H1 (cell line): ENCODE measurements at regions not wholly inside any gene's neighbourhood (a gene's known extent, or its start where the extent isn't known, plus 50 kb on each side); places are given as distances from the start of the nearest gene placed in this dataset.

Experiments
- CTCF ChIA-PET: fragments of 300-600 bp; sonication (Branson Sonifier 250); formaldehyde crosslinking; loops from one replicate; lab custom pipeline; 2021; ENCODE audit not compliant: partially characterized antibody; lab: Charles Lee
- POLR2A ChIA-PET: fragments of 300-600 bp; sonication (Branson Sonifier 250); formaldehyde crosslinking; loops from one replicate; lab custom pipeline; 2021; ENCODE audit warnings: inconsistent platforms; ENCODE audit not compliant: partially characterized antibody; lab: Charles Lee
- DNase-seq, 2 experiments: peaks; one replicate each; pipeline versions ENCODE4 v3.0.0 to v3.0.0-alpha.2; 2010 to 2022; ENCODE audit warnings: low spot score in 2 of 2, low read depth in 1 of 2, mixed read lengths in 1 of 2
- FAIRE-seq: peaks from 2 replicates; lab custom pipeline; 2011; peaks lifted over from hg19 to GRCh38; lab: Jason Lieb, UNC
- H2AFZ ChIP-seq: 2 replicates; pipeline ENCODE4 v1.8.1; 2012; ENCODE audit warnings: low read length, inconsistent platforms
- H2AK5ac ChIP-seq: 2 replicates; pipeline ENCODE4 v1.6.1; 2013; ENCODE audit warnings: low read depth, low read length
- H2BK120ac ChIP-seq: replicated peaks from 2 replicates; pipeline ENCODE3; 2013; ENCODE audit warnings: low read depth, low read length, inconsistent platforms
- H2BK12ac ChIP-seq: 2 replicates; pipeline ENCODE4 v1.6.1; 2013; ENCODE audit warnings: low read depth, low read length
- H2BK15ac ChIP-seq: 2 replicates; pipeline ENCODE4 v1.6.1; 2013; ENCODE audit warnings: low read length
- H2BK20ac ChIP-seq: 2 replicates; pipeline ENCODE4 v1.6.1; 2013; ENCODE audit warnings: low read length
- H2BK5ac ChIP-seq: 2 replicates; pipeline ENCODE4 v1.6.1; 2013; ENCODE audit warnings: low read depth, low read length
- H3K14ac ChIP-seq: 2 replicates; pipeline ENCODE4 v1.6.1; 2013; ENCODE audit warnings: inconsistent platforms; ENCODE audit not compliant: insufficient read length
- H3K18ac ChIP-seq: 2 replicates; pipeline ENCODE4 v1.6.1; 2013; ENCODE audit warnings: low read length; ENCODE audit errors: extremely low read depth
- H3K23ac ChIP-seq: 2 replicates; pipeline ENCODE4 v1.6.1; 2013; ENCODE audit warnings: inconsistent platforms; ENCODE audit not compliant: insufficient read length
- H3K23me2 ChIP-seq: 2 replicates; pipeline ENCODE4 v1.6.1; 2013; ENCODE audit warnings: low read depth, low read length
- H3K27ac ChIP-seq: 2 replicates; pipeline ENCODE4 v1.6.1; 2011; ENCODE audit warnings: low read depth, low read length, inconsistent platforms
- H3K27me3 ChIP-seq, 4 experiments: replicated peaks in 1 of 4; 1 replicate in 1 of 4; 2 replicates in 3 of 4; pipeline versions ENCODE4 v1.6.1 to v1.8.1; 2011 to 2013; ENCODE audit warnings: low read length in 3 of 4, mild to moderate bottlenecking in 3 of 4, inconsistent platforms in 2 of 4, mixed read lengths in 2 of 4, moderate library complexity in 1 of 4; ENCODE audit not compliant: control insufficient read depth in 3 of 4, insufficient read depth in 3 of 4; ENCODE audit errors: extremely low read depth in 1 of 4
- H3K36me3 ChIP-seq, 4 experiments: 2 replicates each; pipeline versions ENCODE4 v1.6.1 to v1.8.1; 2011 to 2013; ENCODE audit warnings: mild to moderate bottlenecking in 4 of 4, low read length in 3 of 4, moderate library complexity in 2 of 4, control low read depth in 1 of 4, inconsistent platforms in 1 of 4; ENCODE audit not compliant: insufficient read depth in 4 of 4, control insufficient read depth in 2 of 4
- H3K4ac ChIP-seq: replicated peaks from 2 replicates; pipeline ENCODE3; 2013; ENCODE audit warnings: low read length, low read depth, mixed read lengths, inconsistent platforms; ENCODE audit not compliant: insufficient read length
- H3K4me1 ChIP-seq, 4 experiments: replicated peaks in 1 of 4; 1 replicate in 1 of 4; 2 replicates in 3 of 4; pipeline versions ENCODE4 v1.6.1 to v1.8.1; 2011 to 2013; ENCODE audit warnings: low read length in 3 of 4, inconsistent platforms in 2 of 4, mixed read lengths in 1 of 4; ENCODE audit not compliant: insufficient read depth in 4 of 4, control insufficient read depth in 3 of 4
- H3K4me2 ChIP-seq, 2 experiments: 2 replicates each; pipeline versions ENCODE4 v1.6.1 to v1.8.1; 2011 to 2013; ENCODE audit warnings: low read depth in 2 of 2, low read length in 2 of 2, control low read depth in 1 of 2, inconsistent platforms in 1 of 2, mild to moderate bottlenecking in 1 of 2; ENCODE audit not compliant: insufficient read depth in 1 of 2
- H3K4me3 ChIP-seq, 4 experiments: fragments of 200-600, 300-600 bp in 1 of 4; sonication (generic), shearing (Covaris generic), sonication (Bioruptor Twin) in 1 of 4; 2 replicates each; pipeline versions ENCODE4 v1.5.1 to v1.8.1; 2011 to 2016; ENCODE audit warnings: low read length in 4 of 4, low read depth in 3 of 4, control low read depth in 2 of 4, inconsistent platforms in 2 of 4, mild to moderate bottlenecking in 2 of 4, mixed read lengths in 1 of 4, moderate library complexity in 1 of 4; ENCODE audit not compliant: insufficient read depth in 2 of 4; ENCODE audit errors: extremely low read depth in 1 of 4
- H3K56ac ChIP-seq: replicated peaks from 2 replicates; pipeline ENCODE3; 2013; ENCODE audit warnings: low read depth, mild to moderate bottlenecking, mixed read lengths, low read length, inconsistent platforms; ENCODE audit not compliant: insufficient read length
- H3K79me1 ChIP-seq: 2 replicates; pipeline ENCODE4 v1.6.1; 2013; ENCODE audit warnings: low read depth, low read length, control low read depth
- H3K79me2 ChIP-seq, 2 experiments: 2 replicates each; pipeline versions ENCODE4 v1.6.1 to v1.8.1; 2012 to 2013; ENCODE audit warnings: low read length in 2 of 2, mild to moderate bottlenecking in 2 of 2, inconsistent platforms in 1 of 2; ENCODE audit not compliant: insufficient read depth in 2 of 2, control insufficient read depth in 1 of 2
- H3K9ac ChIP-seq, 4 experiments: replicated peaks in 1 of 4; 1 replicate in 1 of 4; 2 replicates in 3 of 4; pipeline versions ENCODE4 v1.6.1 to v1.8.1; 2011 to 2013; ENCODE audit warnings: low read depth in 3 of 4, low read length in 3 of 4, control low read depth in 2 of 4, mild to moderate bottlenecking in 2 of 4, moderate library complexity in 2 of 4, inconsistent platforms in 1 of 4; ENCODE audit errors: extremely low read depth in 1 of 4
- H3K9me3 ChIP-seq, 2 experiments: 2 replicates each; pipeline versions ENCODE4 v1.6.1 to v1.8.1; 2012 to 2013; ENCODE audit warnings: mild to moderate bottlenecking in 2 of 2, moderate library complexity in 2 of 2, control low read depth in 1 of 2, inconsistent platforms in 1 of 2, low read depth in 1 of 2, low read length in 1 of 2, mixed read lengths in 1 of 2; ENCODE audit not compliant: insufficient read depth in 2 of 2
- H4K20me1 ChIP-seq, 2 experiments: replicated peaks in 1 of 2; 2 replicates each; pipeline versions ENCODE3 to v1.8.1; 2011 to 2013; ENCODE audit warnings: inconsistent platforms in 2 of 2, low read length in 2 of 2, mild to moderate bottlenecking in 1 of 2; ENCODE audit not compliant: insufficient read depth in 2 of 2, control insufficient read depth in 1 of 2
- H4K5ac ChIP-seq: 2 replicates; pipeline ENCODE4 v1.6.1; 2013; ENCODE audit warnings: low read length, low read depth, mixed read lengths, inconsistent platforms; ENCODE audit not compliant: insufficient read length
- H4K8ac ChIP-seq: 2 replicates; pipeline ENCODE4 v1.8.0; 2013; ENCODE audit warnings: mild to moderate bottlenecking, moderate library complexity, low read length, inconsistent platforms; ENCODE audit not compliant: insufficient read depth; ENCODE audit errors: extremely low read depth
- H4K91ac ChIP-seq: replicated peaks from 2 replicates; pipeline ENCODE3; 2013; ENCODE audit warnings: low read length, mixed read lengths, inconsistent platforms; ENCODE audit not compliant: insufficient read length
- CHD2 ChIP-seq: IDR thresholded peaks from 2 replicates; pipeline ENCODE4 v1.6.1; 2012; ENCODE audit warnings: low read length, improper control_type of control experiment
- KDM4A ChIP-seq: IDR thresholded peaks from one replicate; pipeline ENCODE4 v1.7.1; 2012; ENCODE audit warnings: low read depth, mild to moderate bottlenecking, moderate library complexity, low read length, inconsistent platforms; ENCODE audit not compliant: severe bottlenecking
- SIRT6 ChIP-seq: IDR thresholded peaks from one replicate; pipeline ENCODE4 v1.7.1; 2012; ENCODE audit warnings: low read length, inconsistent platforms
- WGBS, 2 experiments: shearing (Covaris generic) in 1 of 2; methylation state at CpG; one replicate each; pipeline versions ENCODE4 v1.1.6 to v1.1.7; 2013 to 2015; ENCODE audit warnings: low lambda C conversion rate in 2 of 2, mixed read lengths in 2 of 2, inconsistent platforms in 1 of 2, low coverage in 1 of 2, missing lambda C conversion rate in 1 of 2; ENCODE audit not compliant: insufficient replicate concordance in 2 of 2, insufficient coverage in 1 of 2, insufficient read length in 1 of 2; ENCODE audit errors: extremely low coverage in 1 of 2, missing lambda C conversion rate in 1 of 2; 5-methylcytosine and 5-hydroxymethylcytosine counted together

- Histone ChIP-seq H2BK15ac (no peak overlapping the region), H3K4ac (no peak overlapping the region), H3K4me3 (no peak overlapping the region), H3K56ac (no peak overlapping the region), H2BK120ac (no peak overlapping the region), H3K36me3 (no peaks in the 10 kb centered on the region), H2AK5ac (no peak overlapping the region), H3K9ac (no peak overlapping the region), H3K23ac (no peak overlapping the region), H3K79me1 (no peaks in the 10 kb centered on the region; the same call in 1 of the 2 replicates), H4K5ac (no peak overlapping the region), H3K79me2 (no peaks in the 10 kb centered on the region), H2AFZ (no peak overlapping the region), H2BK20ac (no peak overlapping the region), H4K91ac (no peak overlapping the region), H2BK5ac (no peak overlapping the region), H3K4me1 (peaks cover 0 to 3% (median 1%) of the 10 kb centered on the region in 4 experiments; a peak in 2 of 7 replicates), H3K18ac (no peak overlapping the region; the same call in 1 of the 2 replicates), H2BK12ac (no peak overlapping the region), H4K8ac (no peak overlapping the region), H3K27ac (no peak overlapping the region), H3K27me3 (no peaks in the 10 kb centered on the region; a peak in 1 of 7 replicates), H3K4me2 (no peak overlapping the region), H3K9me3 (no peaks in the 10 kb centered on the region), H4K20me1 (no peaks in the 10 kb centered on the region), H3K23me2 (peaks cover 2% of the 10 kb centered on the region; the same call in 1 of the 2 replicates), H3K14ac (no peak overlapping the region)
- FAIRE-seq (no peak), DNase-seq (no peak)
- ChIA-PET POLR2A (no interaction called here), CTCF (no interaction called here)
- 90% methylated on average over 7 of the region's 7 CpGs; no CpG with 5 or more reads in 1 of the 2 experiments for WGBS, 2 experiments
- TF ChIP-seq CHD2: no peak
- TF ChIP-seq KDM4A: no peak
- no peak for TF ChIP-seq SIRT6
Observed at GRCh38 chr15:62568004-62568403, 402.9 kb upstream of the C2CD4B start.
